Stomach (tissue), 4 donors: ENCODE measurements at regions not wholly inside any gene's neighbourhood (a gene's known extent, or its start where the extent isn't known, plus 50 kb on each side); places are given as distances from the start of the nearest gene placed in this dataset.

Experiments used
- POLR2A ChIP-seq, 4 donors: fragments of 450-650 bp; IDR thresholded peaks; one replicate each; pipeline ENCODE4 v1.6.1; 2016; ENCODE audit warnings: antibody characterized with exemption in 4 of 4, control low read depth in 2 of 4, mild to moderate bottlenecking in 1 of 4, moderate library complexity in 1 of 4
- POLR2AphosphoS5 ChIP-seq, 3 donors: sonication (generic); formaldehyde crosslinking; IDR thresholded peaks; one replicate each; pipeline ENCODE4 v1.6.1; 2016; ENCODE audit warnings: antibody characterized with exemption in 3 of 3
- TF ChIP-seq, protein P1 (sequence below), 7 experiments: fragments of 450-650 bp in 4 of 7; fragments of 200-600 bp in 3 of 7; sonication (generic) in 3 of 7; IDR thresholded peaks; one replicate each; pipeline ENCODE4 v1.5.1; 2016 to 2019; ENCODE audit warnings: antibody characterized with exemption in 7 of 7, control low read depth in 2 of 7, mild to moderate bottlenecking in 1 of 7

DNA sequence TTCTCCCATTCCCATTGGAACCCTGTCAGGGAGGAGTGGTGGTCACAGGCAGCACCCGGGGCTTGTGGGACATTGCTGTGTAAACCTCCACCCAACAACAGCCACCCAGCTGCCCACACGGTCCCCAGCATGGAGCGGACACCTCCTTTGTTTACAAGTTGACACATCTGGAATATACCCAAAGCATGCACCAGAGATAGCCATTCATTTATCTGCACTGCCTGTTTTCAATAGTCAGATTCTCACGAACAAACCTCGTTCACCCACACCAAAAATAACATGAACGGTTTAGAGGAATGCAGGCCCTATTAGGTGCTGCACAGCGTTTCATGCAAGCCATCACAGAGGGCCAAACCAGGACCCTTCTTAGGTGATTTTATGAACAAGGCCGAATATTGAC, 244.8 kb downstream of the FOXL1 start:
- TF ChIP-seq, protein P1, sequence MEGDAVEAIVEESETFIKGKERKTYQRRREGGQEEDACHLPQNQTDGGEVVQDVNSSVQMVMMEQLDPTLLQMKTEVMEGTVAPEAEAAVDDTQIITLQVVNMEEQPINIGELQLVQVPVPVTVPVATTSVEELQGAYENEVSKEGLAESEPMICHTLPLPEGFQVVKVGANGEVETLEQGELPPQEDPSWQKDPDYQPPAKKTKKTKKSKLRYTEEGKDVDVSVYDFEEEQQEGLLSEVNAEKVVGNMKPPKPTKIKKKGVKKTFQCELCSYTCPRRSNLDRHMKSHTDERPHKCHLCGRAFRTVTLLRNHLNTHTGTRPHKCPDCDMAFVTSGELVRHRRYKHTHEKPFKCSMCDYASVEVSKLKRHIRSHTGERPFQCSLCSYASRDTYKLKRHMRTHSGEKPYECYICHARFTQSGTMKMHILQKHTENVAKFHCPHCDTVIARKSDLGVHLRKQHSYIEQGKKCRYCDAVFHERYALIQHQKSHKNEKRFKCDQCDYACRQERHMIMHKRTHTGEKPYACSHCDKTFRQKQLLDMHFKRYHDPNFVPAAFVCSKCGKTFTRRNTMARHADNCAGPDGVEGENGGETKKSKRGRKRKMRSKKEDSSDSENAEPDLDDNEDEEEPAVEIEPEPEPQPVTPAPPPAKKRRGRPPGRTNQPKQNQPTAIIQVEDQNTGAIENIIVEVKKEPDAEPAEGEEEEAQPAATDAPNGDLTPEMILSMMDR (IDR thresholded peaks at IDR 0.05) = no peak
- no peak for TF ChIP-seq POLR2A (IDR thresholded peaks at IDR 0.05)
- no peak for TF ChIP-seq POLR2AphosphoS5 (IDR thresholded peaks at IDR 0.05)
